Chondrocyte (in vitro differentiated cells): ENCODE measurements at regions not wholly inside any gene's neighbourhood (a gene's known extent, or its start where the extent isn't known, plus 50 kb on each side); places are given as distances from the start of the nearest gene placed in this dataset.

Experiments used
- DNase-seq: peaks from one replicate; pipeline ENCODE4 v3.0.0; 2021; ENCODE audit warnings: mixed read lengths, low spot score
- H3K27ac Mint-ChIP-seq: one replicate; pipeline ENCODE4 v1.8.0; 2021; ENCODE audit warnings: mild to moderate bottlenecking, moderate library complexity, mixed read lengths; ENCODE audit not compliant: unreplicated experiment
- H3K27me3 Mint-ChIP-seq: 2 replicates; pipeline ENCODE4 v1.8.0; 2021; ENCODE audit warnings: low read depth, mixed read lengths
- H3K36me3 Mint-ChIP-seq: 2 replicates; pipeline ENCODE4 v1.8.0; 2021; ENCODE audit warnings: low read depth, mixed read lengths
- H3K4me1 Mint-ChIP-seq: 2 replicates; pipeline ENCODE4 v1.8.0; 2021; ENCODE audit warnings: low read depth, mild to moderate bottlenecking, mixed read lengths
- H3K4me3 Mint-ChIP-seq: one replicate; pipeline ENCODE4 v1.8.0; 2021; ENCODE audit warnings: mild to moderate bottlenecking, moderate library complexity, mixed read lengths; ENCODE audit not compliant: unreplicated experiment
- H3K9me3 Mint-ChIP-seq: 2 replicates; pipeline ENCODE4 v1.8.0; 2021; ENCODE audit warnings: low read depth, mixed read lengths
- TF ChIP-seq, protein P1 (sequence below): fragments of 200-600 bp; sonication (generic); IDR thresholded peaks from 2 replicates; pipeline ENCODE4 v1.5.0; 2021; ENCODE audit warnings: antibody characterized with exemption, mild to moderate bottlenecking, moderate library complexity

DNA sequence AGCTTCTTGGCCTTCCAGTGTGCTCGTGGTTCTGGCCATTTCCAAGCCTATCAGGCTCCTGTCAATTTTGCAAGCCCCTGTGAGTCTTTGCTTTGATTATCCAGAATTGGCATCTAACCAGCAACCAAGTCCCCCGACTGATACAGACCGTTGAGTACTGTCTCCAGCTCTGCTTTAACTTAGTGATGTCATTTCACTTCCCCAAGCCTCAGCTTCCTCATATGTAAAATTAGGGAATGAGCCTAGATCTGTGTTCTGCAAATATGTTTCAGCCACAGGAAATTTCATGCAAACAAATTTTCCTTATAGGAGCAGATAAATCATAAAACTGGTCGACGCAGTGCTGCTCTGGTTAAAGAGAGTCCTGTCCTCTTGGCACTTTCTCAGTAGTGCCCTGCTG, 60.1 kb upstream of the WSB1 start:
- H3K27ac Mint-ChIP-seq: no peak overlapping the region
- no peaks in the 10 kb centered on the region for H3K4me1 Mint-ChIP-seq
- TF ChIP-seq, protein P1, sequence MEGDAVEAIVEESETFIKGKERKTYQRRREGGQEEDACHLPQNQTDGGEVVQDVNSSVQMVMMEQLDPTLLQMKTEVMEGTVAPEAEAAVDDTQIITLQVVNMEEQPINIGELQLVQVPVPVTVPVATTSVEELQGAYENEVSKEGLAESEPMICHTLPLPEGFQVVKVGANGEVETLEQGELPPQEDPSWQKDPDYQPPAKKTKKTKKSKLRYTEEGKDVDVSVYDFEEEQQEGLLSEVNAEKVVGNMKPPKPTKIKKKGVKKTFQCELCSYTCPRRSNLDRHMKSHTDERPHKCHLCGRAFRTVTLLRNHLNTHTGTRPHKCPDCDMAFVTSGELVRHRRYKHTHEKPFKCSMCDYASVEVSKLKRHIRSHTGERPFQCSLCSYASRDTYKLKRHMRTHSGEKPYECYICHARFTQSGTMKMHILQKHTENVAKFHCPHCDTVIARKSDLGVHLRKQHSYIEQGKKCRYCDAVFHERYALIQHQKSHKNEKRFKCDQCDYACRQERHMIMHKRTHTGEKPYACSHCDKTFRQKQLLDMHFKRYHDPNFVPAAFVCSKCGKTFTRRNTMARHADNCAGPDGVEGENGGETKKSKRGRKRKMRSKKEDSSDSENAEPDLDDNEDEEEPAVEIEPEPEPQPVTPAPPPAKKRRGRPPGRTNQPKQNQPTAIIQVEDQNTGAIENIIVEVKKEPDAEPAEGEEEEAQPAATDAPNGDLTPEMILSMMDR: no peak
- DNase-seq: no peak
- H3K27me3 Mint-ChIP-seq: no peaks in the 10 kb centered on the region
- no peak overlapping the region for H3K4me3 Mint-ChIP-seq
- no peaks in the 10 kb centered on the region for H3K9me3 Mint-ChIP-seq
- no peaks in the 10 kb centered on the region for H3K36me3 Mint-ChIP-seq

DNA sequence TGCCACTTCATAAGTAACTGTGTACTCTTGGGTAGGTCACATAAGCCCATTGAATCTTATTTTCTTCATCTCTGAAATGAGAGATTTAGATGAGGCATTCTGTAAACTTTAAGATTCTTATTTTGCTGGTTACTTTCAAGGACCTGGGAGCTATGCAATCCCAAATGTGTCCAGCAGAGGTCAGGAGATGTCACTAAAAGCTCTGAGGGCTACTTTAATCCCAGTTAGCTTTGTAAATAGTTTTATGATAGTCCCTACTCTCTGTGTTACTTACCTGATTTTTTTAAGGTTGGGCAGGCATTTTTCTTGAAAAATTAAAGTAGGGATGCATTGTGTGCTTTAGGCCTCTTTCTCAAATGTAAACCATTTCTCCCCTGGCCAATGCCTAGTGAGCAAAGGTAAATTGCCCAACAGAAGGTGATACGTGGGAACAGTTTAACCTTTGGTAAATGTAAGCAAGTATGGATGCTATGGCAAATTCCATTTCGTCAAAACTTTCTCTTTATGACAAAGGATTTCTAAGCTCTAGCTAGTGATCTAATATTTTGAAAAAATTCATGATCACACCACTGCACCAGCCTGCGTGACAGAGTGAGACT, 57.1 kb upstream of the WSB1 start:
- no peaks in the 10 kb centered on the region for H3K36me3 Mint-ChIP-seq
- peaks cover 12% of the 10 kb centered on the region for H3K4me1 Mint-ChIP-seq
- H3K4me3 Mint-ChIP-seq: no peak overlapping the region
- no peak for DNase-seq
- no peaks in the 10 kb centered on the region for H3K9me3 Mint-ChIP-seq
- TF ChIP-seq, protein P1: peak; percentile 97
- no peaks in the 10 kb centered on the region for H3K27me3 Mint-ChIP-seq
- no peak overlapping the region for H3K27ac Mint-ChIP-seq

DNA sequence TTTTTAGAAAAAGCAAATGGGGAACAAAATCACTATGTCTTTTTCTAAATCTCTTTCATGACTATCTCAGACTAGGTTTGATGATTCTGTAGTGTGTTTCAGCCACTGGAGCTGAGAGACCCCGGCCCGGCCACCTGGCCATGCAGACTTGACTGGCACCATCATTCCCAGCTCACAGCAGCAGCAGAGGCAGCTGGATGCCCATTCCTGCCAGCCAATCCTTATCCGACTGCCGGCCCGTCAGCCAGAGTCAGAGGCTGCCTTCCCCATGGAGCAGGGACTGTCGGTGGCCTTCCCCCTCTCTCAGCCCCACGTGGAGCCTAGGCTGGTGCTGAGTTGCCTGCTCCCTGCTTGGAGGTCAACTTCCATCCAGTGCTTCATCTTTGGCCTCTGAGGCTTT, 56.0 kb upstream of the WSB1 start:
- H3K36me3 Mint-ChIP-seq: no peaks in the 10 kb centered on the region
- TF ChIP-seq, protein P1: no peak
- no peaks in the 10 kb centered on the region for H3K9me3 Mint-ChIP-seq

DNA sequence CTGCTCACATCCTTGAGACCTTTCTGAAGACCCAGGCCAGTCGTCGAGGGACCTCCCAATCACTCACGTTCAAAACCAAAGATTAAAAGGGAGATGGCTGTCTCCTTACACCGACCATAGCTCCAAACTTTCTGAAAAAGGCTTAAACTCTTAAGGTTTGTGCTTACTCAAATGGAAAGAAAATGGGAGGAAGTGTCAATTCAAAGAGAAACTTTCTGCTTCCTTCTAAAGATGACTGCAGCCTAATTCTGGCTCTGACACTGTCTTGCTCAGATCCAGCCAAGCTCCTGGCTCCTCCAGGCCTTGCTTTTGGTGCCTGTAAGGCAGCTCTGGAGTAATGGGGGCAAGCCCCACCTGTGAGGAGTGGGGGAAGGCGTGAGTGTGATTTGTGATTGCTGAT, 54.9 kb upstream of the WSB1 start:
- Mint-ChIP-seq H3K4me1 (peaks cover 15% of the 10 kb centered on the region), H3K27me3 (no peaks in the 10 kb centered on the region), H3K9me3 (no peaks in the 10 kb centered on the region), H3K36me3 (no peaks in the 10 kb centered on the region), H3K4me3 (no peak overlapping the region), H3K27ac (no peak overlapping the region)
- TF ChIP-seq, protein P1: no peak
- DNase-seq: no peak

More for the DNA sequence above, 56.0 kb upstream of the WSB1 start:
- H3K4me1 Mint-ChIP-seq: peaks cover 15% of the 10 kb centered on the region
- no peak overlapping the region for H3K27ac Mint-ChIP-seq
- no peaks in the 10 kb centered on the region for H3K27me3 Mint-ChIP-seq
- H3K4me3 Mint-ChIP-seq: no peak overlapping the region
- DNase-seq: no peak

DNA sequence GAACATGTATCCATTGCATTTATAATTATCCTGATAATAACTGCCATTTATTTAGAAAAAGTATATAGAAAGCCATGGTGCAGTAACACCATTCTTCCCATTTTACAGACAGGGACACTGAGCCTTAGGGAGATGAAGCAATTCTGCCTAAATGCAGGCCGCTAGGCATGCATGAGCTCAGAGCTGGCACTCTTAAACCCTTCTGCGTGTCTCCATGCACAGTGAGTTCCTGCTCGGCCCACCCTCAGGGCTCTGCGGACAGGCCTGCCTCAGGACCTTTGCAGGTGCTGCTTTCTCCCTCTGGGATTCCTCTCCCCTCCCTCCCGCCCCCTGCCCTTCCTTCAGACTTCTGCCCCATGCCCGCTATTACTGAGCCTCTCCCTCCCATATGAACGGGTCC, 54.3 kb upstream of the WSB1 start:
- no peaks in the 10 kb centered on the region for H3K27me3 Mint-ChIP-seq
- TF ChIP-seq, protein P1: no peak
- no peak overlapping the region for H3K4me3 Mint-ChIP-seq
- H3K4me1 Mint-ChIP-seq: peaks cover 17% of the 10 kb centered on the region
- DNase-seq: no peak
- no peak overlapping the region for H3K27ac Mint-ChIP-seq
- H3K9me3 Mint-ChIP-seq: no peaks in the 10 kb centered on the region
- H3K36me3 Mint-ChIP-seq: no peaks in the 10 kb centered on the region
